ENCODE measurements at regions not wholly inside any gene's neighbourhood (a gene's known extent, or its start where the extent isn't known, plus 50 kb on each side); places are given as distances from the start of the nearest gene placed in this dataset.
"Not testable (repeated sequence)": the region's sequence is repeated elsewhere in the genome, so short reads cannot be mapped to it uniquely, and the experiment has no call there.

GRCh38 chrX:2559124-2559523 lies 58.3 kb upstream of the DHRSX start:
- Histone ChIP-seq H3K4me3 (ENCODE audit: low read depth in 1 of 2, low read length in 2 of 2) (no peak overlapping the region), H3K9me3 (ENCODE audit: low read length) (no peaks in the 10 kb centered on the region), H3K4me1 (ENCODE audit: insufficient read depth, low read length) (no peaks in the 10 kb centered on the region), H3K36me3 (ENCODE audit: insufficient read depth, low read length) (no peaks in the 10 kb centered on the region), H3K27me3 (ENCODE audit: control insufficient read depth in 1 of 2, insufficient read depth in 2 of 2, low read length in 2 of 2) (no peaks in the 10 kb centered on the region), H3K27ac (ENCODE audit: low read depth, low read length) (no peak overlapping the region), H3K9ac (ENCODE audit: low read length) (no peak overlapping the region)

DNA sequence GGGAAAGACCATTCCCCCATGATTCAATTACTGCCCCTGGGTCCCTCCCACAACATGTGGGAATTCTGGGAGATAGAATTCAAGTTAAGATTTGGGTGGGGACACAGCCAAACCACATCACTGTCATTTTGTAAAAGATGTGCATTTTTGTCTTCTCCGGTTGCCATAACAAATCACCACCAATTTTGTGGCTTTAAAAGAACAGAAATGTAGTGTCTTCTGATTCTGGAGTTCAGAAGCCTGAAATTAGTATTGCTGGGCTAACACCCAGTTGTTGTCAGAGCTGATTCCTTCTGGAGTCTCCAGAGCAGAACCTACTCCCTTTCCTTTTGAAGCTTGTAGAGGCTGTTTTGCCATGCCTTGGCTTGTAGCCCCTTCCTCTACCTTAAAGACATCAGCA lies 54.1 kb upstream of the DHRSX start:
- no peak overlapping the region for H3K9ac ChIP-seq (ENCODE audit: low read length)
- H3K27me3 ChIP-seq (ENCODE audit: control insufficient read depth in 1 of 2, insufficient read depth in 2 of 2, low read length in 2 of 2), result no peaks in the 10 kb centered on the region
- H3K4me1 ChIP-seq (ENCODE audit: insufficient read depth, low read length), result no peaks in the 10 kb centered on the region
- H3K27ac ChIP-seq (ENCODE audit: low read depth, low read length), result no peak overlapping the region
- no peak overlapping the region for H3K4me3 ChIP-seq (ENCODE audit: low read depth in 1 of 2, low read length in 2 of 2)
- H3K36me3 ChIP-seq (ENCODE audit: insufficient read depth, low read length), result no peaks in the 10 kb centered on the region
- no peaks in the 10 kb centered on the region for H3K9me3 ChIP-seq (ENCODE audit: low read length)

GRCh38 chrX:2554066-2554465 lies 53.3 kb upstream of the DHRSX start:
- not testable (repeated sequence) for H3K4me1 ChIP-seq (ENCODE audit: insufficient read depth, low read length)

GRCh38 chrX:2552621-2553201 lies 51.9 kb upstream of the DHRSX start:
- H3K27ac ChIP-seq (ENCODE audit: low read depth, low read length), result no peak overlapping the region
- H3K9ac ChIP-seq (ENCODE audit: low read length), result no peak overlapping the region
- no peaks in the 10 kb centered on the region for H3K9me3 ChIP-seq (ENCODE audit: low read length)
- no peaks in the 10 kb centered on the region for H3K4me1 ChIP-seq (ENCODE audit: insufficient read depth, low read length)
- no peaks in the 10 kb centered on the region for H3K27me3 ChIP-seq (ENCODE audit: control insufficient read depth in 1 of 2, insufficient read depth in 2 of 2, low read length in 2 of 2)
- H3K36me3 ChIP-seq (ENCODE audit: insufficient read depth, low read length), result no peaks in the 10 kb centered on the region
- no peak overlapping the region for H3K4me3 ChIP-seq (ENCODE audit: low read depth in 1 of 2, low read length in 2 of 2)

More at GRCh38 chrX:2554066-2554465, 53.3 kb upstream of the DHRSX start:
- not testable (repeated sequence) for H3K4me3 ChIP-seq (ENCODE audit: low read depth in 1 of 2, low read length in 2 of 2); H3K9me3 ChIP-seq (ENCODE audit: low read length); H3K27ac ChIP-seq (ENCODE audit: low read depth, low read length); H3K9ac ChIP-seq (ENCODE audit: low read length); H3K36me3 ChIP-seq (ENCODE audit: insufficient read depth, low read length); H3K27me3 ChIP-seq (ENCODE audit: control insufficient read depth in 1 of 2, insufficient read depth in 2 of 2, low read length in 2 of 2)

DNA sequence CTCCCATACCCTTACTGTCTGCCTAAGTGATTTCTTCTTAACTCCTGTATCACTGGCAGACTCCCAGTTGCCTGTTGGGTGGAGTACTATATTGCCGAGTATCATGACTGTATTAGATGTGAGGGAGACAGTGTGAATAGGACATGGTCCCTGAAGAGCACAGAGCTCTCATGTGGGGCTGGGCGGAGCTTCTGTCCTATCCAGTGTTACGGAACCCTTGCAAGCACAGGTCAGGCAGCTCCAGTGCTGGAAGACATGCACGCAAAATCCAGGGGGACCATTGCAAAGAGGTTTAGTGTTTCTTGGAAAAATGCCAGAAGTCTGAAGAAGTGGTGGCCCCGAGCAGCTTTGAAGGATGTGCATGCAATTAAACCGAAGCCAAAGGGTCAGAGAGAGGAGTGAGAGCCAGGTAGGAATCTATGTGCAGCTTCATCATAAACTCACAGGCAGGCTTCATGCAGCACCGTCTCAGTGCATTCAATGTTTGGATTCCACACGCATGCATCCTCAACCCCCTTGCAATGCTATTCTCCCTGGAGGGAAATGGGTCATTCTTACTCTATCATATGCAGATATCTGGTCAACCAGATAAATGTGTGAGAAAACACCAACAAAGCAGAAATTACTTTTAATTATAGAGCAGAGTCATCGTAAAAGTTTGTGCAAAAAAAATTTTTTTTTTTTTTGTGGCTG lies 49.7 kb upstream of the DHRSX start:
- H3K27me3 ChIP-seq (ENCODE audit: control insufficient read depth in 1 of 2, insufficient read depth in 2 of 2, low read length in 2 of 2), result no peaks in the 10 kb centered on the region
- H3K4me1 ChIP-seq (ENCODE audit: insufficient read depth, low read length), result no peaks in the 10 kb centered on the region
- H3K36me3 ChIP-seq (ENCODE audit: insufficient read depth, low read length), result no peaks in the 10 kb centered on the region
- H3K9ac ChIP-seq (ENCODE audit: low read length), result no peak overlapping the region
- no peak overlapping the region for H3K4me3 ChIP-seq (ENCODE audit: low read depth in 1 of 2, low read length in 2 of 2)
- H3K27ac ChIP-seq (ENCODE audit: low read depth, low read length), result no peak overlapping the region
- no peaks in the 10 kb centered on the region for H3K9me3 ChIP-seq (ENCODE audit: low read length)

Measured in muscle layer of colon (tissue), 2 donors.